Retinal pigment epithelial cell (primary cell): ENCODE measurements at regions not wholly inside any gene's neighbourhood (a gene's known extent, or its start where the extent isn't known, plus 50 kb on each side); places are given as distances from the start of the nearest gene placed in this dataset.

Source experiments
- DNase-seq: peaks from one replicate; pipeline ENCODE4 v3.0.0-alpha.2; 2010; ENCODE audit warnings: low read depth
- H3K4me3 ChIP-seq: 2 replicates; pipeline ENCODE4 v1.5.1; 2011; ENCODE audit warnings: mild to moderate bottlenecking, low read length, control low read depth, moderate library complexity
- CTCF ChIP-seq: conservative IDR thresholded peaks from 2 replicates; pipeline ENCODE4 v1.5.1; 2011; ENCODE audit warnings: low read depth, low read length, control low read depth, inconsistent platforms

- H3K4me3 ChIP-seq: no peak overlapping the region
- DNase-seq: no peak
- TF ChIP-seq CTCF: no peak
Observed at GRCh38 chr18:71134122-71134521, 845.3 kb downstream of the SOCS6 start.

DNA sequence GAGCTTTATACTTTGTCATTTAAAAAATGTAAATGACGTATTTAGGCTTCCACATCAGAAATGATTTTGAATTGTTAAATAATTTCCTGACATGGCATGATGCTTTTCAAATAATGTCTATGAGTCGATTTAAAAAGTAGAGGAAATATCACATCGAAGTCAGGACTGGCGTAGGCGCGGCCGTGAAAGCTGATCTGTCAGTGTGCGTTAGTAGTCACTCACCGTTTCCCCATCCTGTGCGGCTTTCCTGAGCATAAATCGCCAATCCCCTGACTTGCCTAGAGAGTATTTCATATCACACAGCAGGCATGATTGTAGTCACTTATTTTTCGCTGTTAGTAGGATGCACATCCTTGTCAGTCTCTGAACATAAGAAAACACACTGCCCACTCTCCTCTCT is 843.1 kb downstream of the SOCS6 start:
- TF ChIP-seq CTCF: no peak
- no peak overlapping the region for H3K4me3 ChIP-seq
- no peak for DNase-seq

GRCh38 chr18:71130351-71130750 is 841.5 kb downstream of the SOCS6 start:
- no peak for TF ChIP-seq CTCF
- H3K4me3 ChIP-seq: no peak overlapping the region
- no peak for DNase-seq

DNA sequence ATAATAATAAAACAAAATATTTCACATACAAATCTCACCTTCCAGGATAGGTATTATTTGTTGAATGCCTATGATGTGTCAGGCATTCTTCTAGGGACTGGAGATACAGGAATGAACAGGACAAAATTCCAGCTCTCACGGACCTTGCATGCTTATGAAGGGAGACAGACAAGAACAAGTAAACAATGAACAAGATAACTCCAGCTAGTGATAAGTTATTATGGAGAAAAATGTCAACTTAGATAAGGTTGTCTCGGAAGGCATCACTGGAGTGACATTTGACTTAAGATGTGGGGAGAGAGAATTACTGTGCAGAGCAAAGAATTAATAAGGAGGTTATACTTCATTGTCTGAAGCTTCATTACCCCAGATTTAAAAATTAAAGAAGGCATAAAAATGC is 836.7 kb downstream of the SOCS6 start:
- no peak overlapping the region for H3K4me3 ChIP-seq
- no peak for DNase-seq
- TF ChIP-seq CTCF: no peak

- DNase-seq: no peak
- no peak overlapping the region for H3K4me3 ChIP-seq
- no peak for TF ChIP-seq CTCF
Observed at GRCh38 chr18:71116535-71116934, 827.7 kb downstream of the SOCS6 start.

- no peak overlapping the region for H3K4me3 ChIP-seq
- DNase-seq: no peak
- TF ChIP-seq CTCF: no peak
Observed at GRCh38 chr18:71115261-71115660, 826.4 kb downstream of the SOCS6 start.

GRCh38 chr18:71114550-71115210 is 825.8 kb downstream of the SOCS6 start:
- no peak for DNase-seq
- TF ChIP-seq CTCF: no peak
- H3K4me3 ChIP-seq: no peak overlapping the region
